ENCODE measurements at regions not wholly inside any gene's neighbourhood (a gene's known extent, or its start where the extent isn't known, plus 50 kb on each side); places are given as distances from the start of the nearest gene placed in this dataset.
"Not testable (repeated sequence)": the region's sequence is repeated elsewhere in the genome, so short reads cannot be mapped to it uniquely, and the experiment has no call there.

DNA sequence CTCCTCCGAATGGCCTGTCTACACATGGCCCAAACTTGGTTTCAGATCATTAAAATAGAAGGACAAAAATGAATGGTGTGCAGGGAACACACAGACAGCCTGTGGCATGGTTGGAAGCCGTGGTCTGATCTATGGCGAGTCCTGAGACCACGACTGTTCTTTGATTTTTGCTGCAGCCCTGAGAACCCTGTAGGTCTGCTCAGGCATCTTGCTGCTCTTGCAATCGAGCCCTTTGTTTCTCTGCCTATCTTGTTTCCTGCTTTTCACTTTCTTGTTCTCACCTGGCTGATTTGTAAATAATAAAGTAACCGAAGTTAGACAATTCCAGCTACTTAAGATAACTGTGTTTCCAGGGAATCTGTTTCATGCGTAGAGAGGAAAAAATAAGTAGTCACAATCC lies 54.1 kb upstream of the NBPF9 start:
- DNase-seq = not testable (repeated sequence)

GRCh38 chr1:149158308-149158707 lies 55.0 kb upstream of the NBPF9 start:
- not testable (repeated sequence) for DNase-seq

DNA sequence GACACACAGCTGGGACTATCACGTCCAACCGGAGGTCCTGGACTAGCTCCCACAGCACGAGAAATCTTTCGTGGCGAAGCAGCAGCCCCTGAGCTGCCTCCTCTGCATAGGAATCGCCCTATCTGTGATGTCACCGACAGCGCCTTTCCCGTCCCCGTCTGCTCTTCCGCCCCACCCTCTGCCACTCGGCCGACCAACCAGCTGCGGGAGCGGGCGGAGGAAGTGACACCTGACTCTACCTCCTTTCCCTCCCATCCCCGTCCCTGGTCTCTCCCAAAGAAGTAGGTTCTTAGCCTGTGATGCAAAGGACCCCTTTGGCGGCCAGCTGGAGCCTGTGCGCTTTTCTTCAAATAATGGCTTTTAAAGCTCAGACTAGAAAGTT lies 59.7 kb upstream of the NBPF9 start:
- DNase-seq = not testable (repeated sequence)

GRCh38 chr1:149174765-149175164 lies 71.4 kb upstream of the NBPF9 start:
- not testable (repeated sequence) for DNase-seq

- DNase-seq = not testable (repeated sequence)
Measured at GRCh38 chr1:149175812-149176211, 72.5 kb upstream of the NBPF9 start.

DNA sequence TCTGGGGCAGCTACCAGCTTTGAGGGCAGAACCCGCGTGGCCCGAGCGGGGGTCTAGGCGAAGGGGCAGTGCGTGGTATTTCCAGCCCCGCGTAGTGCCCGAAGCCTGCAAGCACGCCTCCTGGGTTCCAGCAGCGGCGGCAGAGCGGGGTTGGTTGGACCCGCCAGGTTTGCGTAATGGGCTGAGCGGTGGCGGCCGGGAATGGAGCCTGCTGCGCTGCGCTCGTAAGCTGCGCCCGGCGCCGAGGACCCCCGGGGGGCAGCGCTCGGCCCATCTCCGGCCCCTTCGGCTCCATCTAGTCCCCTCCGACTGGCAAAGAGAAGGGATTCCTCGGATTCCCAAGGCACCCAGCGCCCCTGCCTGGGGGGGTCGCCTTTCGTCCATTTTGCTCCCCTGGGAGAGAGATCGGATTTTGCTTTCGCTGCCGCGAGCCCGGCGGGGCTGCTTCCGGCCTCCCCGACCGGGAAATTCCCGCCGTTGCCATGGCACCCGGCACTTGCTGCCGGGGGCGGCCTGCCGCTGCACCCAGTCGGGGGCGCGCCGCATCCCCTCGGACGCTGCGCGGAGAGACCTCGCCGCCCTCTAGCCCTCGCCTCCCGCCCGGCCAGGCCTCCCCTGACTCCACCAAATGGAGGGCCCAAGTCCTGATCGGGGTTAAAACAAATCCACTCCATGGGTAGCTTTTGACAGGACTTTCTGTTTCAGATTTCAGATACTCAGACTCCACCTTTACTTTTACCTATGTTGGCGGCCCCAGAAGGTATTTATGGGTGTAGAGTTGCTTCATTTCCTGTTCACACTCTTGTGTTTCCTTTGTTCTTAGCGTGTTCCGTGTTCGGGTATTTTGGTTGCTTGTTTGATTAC lies 73.3 kb upstream of the NBPF9 start:
- DNase-seq = peak; percentile 71

- not testable (repeated sequence) for DNase-seq
Measured at GRCh38 chr1:149190742-149191141, 87.4 kb upstream of the NBPF9 start.

GRCh38 chr1:149196651-149197050 lies 93.3 kb upstream of the NBPF9 start:
- not testable (repeated sequence) for DNase-seq

DNA sequence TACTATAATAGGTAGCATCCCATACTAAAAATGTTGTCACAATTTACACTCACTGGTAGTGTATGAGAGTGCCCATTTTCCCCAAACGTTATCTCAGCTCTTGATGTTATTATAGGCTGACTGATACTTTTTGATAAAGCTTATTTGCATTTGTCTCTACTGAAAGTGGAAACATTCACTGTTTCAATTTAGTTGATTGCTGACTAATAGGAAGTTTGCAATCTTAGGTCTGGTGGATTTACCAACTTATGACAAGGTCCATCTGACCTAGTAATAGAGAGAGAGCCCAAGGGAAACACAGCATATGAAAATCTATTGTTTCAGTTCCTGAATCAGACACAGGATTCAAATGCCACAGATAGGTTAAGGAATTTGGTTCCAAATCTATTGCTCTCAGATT lies 97.2 kb upstream of the NBPF9 start:
- not testable (repeated sequence) for DNase-seq

DNA sequence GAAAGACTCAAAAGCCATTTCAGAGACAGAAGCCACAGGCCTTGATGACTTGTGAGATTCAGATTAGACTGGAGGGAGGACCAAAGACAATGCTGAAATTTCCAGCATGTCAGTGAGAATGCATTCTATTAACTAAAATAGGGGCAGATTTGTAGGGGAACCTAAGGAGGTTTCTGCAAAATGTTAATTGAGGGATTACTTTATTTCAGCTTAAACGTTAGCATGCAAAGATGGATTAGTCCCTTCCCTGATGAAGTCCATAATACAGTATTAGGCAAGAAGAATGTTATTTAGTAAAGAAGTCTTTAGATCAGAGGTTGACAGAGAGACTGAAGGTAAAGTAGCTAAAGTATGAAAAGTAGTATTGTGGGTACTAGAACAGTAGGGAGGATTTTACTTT lies 98.9 kb upstream of the NBPF9 start:
- DNase-seq = not testable (repeated sequence)

DNA sequence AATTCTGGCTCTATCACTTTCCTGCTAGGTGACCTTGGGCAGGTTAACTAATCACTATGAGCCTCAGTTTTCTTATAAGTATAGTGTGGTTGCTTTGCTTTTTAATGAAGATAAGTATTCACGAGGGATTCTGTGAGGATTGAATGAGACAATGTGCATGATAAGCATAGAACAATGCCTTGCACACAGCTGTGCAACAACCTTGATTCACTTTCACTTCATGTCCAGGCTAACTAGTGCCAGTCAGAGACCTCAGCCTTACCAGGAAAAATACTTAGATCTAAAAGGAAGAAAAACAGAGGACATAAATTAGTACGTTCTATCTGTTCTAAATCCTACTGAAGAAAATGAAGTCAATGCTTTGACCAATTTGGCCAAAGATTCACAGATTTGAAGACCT lies 101.0 kb upstream of the NBPF9 start:
- DNase-seq = not testable (repeated sequence)

GRCh38 chr1:149208836-149209235 lies 105.5 kb upstream of the NBPF9 start:
- DNase-seq = not testable (repeated sequence)

DNA sequence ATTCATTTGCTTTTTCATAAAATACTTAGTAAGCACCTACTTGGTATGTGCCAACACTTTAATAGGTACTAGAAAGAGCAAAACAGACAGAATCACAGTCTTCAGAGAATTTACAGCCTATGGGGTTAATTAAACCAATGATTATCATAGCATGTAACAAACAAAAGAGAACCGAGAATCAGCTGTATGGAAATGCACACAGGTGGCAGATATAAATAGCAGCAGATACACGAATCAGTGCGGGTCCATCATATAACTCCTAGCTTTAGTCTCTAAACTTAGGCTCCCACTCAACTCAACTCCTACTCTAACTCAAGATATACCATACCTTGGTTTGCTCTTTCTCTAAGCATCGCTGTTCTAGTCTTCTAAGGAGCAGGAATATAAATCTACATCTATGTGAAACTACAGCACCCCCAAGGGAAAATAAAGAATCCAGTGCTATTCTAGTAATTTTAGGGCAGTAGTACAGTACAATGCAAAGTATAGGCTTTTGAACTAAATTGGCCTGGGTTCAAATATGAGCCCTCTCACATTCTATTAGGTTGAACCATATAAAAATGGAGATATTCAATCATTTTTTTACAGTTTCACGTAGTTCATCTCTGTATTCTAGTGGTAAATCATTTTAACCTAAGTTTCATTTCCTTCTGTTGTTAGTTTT lies 108.5 kb upstream of the NBPF9 start:
- not testable (repeated sequence) for DNase-seq

- DNase-seq = not testable (repeated sequence)
Measured at GRCh38 chr1:149212946-149213345, 109.6 kb upstream of the NBPF9 start.

GRCh38 chr1:149213673-149214072 lies 110.3 kb upstream of the NBPF9 start:
- DNase-seq = not testable (repeated sequence)

DNA sequence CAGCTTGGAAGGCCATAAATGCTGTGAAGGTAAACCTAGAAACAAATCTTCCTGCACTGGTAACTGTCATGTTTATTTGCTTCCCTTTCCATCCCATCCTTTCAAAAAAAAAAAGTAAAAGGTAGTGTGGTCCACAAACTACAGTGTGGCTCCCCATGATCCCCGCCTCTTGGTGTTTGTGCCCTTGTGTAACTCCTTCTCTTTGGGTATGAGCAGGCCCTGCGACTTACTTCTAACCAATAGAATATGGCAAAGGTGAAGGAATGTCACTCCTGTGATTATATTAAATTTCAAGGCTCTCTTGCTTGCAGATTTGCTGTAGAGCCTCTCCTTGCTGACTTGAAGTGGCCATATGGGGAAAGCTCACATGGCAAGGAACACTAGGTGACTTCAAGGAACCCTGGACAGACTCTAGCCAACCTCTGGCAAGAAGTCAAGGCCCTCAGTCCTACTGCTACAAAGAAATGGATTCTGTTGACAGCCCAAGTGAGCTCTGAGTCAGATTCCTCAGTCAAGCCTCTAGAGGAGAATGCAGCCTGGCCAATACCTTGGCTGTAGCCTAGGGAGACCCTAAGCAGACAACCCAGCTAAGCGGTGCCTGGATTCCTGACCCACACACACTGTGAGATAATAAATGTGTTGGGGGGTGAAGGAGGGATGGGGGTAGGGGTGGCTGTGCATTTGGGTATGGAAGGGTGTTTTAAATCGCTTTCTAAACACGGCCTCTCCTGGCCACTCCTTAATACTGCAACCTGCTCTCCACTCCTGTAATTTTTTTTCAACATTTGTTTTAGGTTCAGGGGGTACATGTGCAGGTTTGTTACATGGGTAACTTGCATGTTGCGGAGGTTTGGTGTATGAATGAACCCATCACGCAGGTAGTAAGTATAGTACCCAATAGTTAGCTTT lies 115.0 kb upstream of the NBPF9 start:
- DNase-seq = not testable (repeated sequence)

GRCh38 chr1:149219539-149219938 lies 116.2 kb upstream of the NBPF9 start:
- DNase-seq = not testable (repeated sequence)

- not testable (repeated sequence) for DNase-seq
Measured at GRCh38 chr1:149220463-149221074, 117.2 kb upstream of the NBPF9 start.

GRCh38 chr1:149227933-149228665 lies 124.7 kb upstream of the NBPF9 start:
- DNase-seq = not testable (repeated sequence)

DNA sequence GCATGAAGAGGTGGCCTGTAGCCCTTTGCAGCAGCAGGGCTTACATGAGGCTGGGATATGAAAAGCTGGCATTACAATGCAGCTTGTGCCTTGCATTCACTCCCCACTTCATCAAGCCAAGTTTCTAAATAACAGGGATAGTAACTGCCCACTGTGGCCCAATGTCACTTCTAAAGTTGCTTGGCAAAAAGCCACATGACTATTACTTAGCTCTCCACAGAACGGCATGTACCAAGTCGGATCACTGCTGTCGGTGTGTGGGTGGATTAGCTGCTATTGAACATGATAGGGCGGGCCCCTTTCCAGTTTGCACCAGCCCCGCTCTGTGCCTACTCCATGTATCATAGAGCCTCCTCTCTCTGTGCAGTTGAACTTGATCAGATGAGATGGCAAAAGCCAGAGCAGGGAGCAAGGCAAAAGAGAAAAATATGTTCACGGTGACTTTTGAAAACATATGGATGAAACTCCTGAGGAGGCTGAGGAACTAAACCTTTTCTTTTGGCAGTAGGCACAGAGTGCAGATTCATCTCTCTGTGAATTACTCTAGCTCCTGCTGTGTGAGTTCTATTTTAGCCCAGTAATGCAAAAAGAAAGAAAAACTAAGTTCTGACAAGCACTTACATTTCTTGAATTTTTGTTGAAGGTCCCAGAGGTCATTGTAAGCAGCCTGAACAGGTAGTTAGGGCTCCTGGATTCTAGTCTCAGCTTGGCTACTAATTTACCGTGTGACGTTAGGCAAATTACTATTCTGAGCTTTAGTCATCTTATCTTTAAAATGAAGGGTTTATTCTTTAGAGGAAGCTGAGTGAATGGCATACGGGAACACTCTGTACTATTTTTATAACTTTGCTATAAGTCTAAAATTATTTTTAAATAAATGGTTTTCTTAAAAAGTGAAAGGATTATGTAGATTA lies 125.6 kb upstream of the NBPF9 start:
- DNase-seq = not testable (repeated sequence)

DNA sequence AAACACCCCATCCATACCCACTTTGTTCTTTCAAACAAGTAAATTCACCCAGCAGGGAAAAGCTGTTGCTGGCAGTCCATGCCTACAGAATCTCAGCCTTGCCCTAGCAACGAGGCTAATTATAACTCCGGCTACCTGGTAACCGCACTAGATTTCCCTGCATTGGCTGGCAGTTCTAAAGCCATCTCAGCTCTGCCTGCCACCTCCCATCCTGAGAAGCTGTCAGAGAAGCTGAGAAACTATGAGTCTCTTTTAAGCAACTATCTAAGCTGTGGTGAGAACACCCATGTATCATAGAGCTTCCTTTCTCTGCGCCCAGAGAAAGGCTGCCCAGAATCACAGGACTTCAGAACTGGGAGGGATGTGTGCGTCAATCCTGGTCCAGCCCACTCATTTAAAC lies 126.5 kb upstream of the NBPF9 start:
- DNase-seq = not testable (repeated sequence)
